ENCODE measurements at regions not wholly inside any gene's neighbourhood (a gene's known extent, or its start where the extent isn't known, plus 50 kb on each side); places are given as distances from the start of the nearest gene placed in this dataset.

DNA sequence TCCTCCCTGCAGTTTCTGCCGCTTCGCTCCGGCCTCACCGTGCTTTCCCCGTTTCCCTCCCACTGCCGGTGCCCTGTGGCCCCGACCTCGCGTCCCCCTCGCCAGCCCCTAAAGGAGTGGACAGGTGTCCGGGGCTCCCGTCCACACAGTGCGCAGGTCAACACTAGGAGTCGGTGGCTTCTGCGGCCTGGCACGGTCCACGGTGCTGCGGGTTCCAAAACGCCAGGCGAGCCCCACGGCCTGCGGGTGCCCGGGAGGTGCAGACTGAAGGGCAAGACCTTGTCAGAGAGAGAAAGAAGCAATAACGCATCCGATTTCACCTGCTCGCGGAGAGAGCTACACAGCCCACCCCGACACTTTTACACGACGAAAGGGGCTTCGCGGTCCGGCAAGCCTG, 588.7 kb upstream of the SALL3 start:
- TF ChIP-seq POLR2A (IDR thresholded peaks at IDR 0.05) (no peak), POLR2AphosphoS5 (IDR thresholded peaks at IDR 0.05) (no peak)
- TF ChIP-seq, protein P1, sequence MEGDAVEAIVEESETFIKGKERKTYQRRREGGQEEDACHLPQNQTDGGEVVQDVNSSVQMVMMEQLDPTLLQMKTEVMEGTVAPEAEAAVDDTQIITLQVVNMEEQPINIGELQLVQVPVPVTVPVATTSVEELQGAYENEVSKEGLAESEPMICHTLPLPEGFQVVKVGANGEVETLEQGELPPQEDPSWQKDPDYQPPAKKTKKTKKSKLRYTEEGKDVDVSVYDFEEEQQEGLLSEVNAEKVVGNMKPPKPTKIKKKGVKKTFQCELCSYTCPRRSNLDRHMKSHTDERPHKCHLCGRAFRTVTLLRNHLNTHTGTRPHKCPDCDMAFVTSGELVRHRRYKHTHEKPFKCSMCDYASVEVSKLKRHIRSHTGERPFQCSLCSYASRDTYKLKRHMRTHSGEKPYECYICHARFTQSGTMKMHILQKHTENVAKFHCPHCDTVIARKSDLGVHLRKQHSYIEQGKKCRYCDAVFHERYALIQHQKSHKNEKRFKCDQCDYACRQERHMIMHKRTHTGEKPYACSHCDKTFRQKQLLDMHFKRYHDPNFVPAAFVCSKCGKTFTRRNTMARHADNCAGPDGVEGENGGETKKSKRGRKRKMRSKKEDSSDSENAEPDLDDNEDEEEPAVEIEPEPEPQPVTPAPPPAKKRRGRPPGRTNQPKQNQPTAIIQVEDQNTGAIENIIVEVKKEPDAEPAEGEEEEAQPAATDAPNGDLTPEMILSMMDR (IDR thresholded peaks at IDR 0.05) = no peak

All from sigmoid colon (tissue), 4 donors.